22Rv1 (cell line): ENCODE measurements at regions not wholly inside any gene's neighbourhood (a gene's known extent, or its start where the extent isn't known, plus 50 kb on each side); places are given as distances from the start of the nearest gene placed in this dataset.

ENCODE experiments used
- H3K27ac ChIP-seq: fragments of 450-650 bp; 2 replicates; pipeline ENCODE4 v1.5.1; 2017
- ZFX ChIP-seq: fragments of 450-650 bp; IDR thresholded peaks from 2 replicates; pipeline ENCODE4 v1.6.1; 2017; ENCODE audit warnings: antibody characterized with exemption, borderline replicate concordance
- TF ChIP-seq, protein P1 (sequence below): fragments of 450-650 bp; IDR thresholded peaks from 2 replicates; pipeline ENCODE4 v1.5.1; 2017; ENCODE audit warnings: mild to moderate bottlenecking

DNA sequence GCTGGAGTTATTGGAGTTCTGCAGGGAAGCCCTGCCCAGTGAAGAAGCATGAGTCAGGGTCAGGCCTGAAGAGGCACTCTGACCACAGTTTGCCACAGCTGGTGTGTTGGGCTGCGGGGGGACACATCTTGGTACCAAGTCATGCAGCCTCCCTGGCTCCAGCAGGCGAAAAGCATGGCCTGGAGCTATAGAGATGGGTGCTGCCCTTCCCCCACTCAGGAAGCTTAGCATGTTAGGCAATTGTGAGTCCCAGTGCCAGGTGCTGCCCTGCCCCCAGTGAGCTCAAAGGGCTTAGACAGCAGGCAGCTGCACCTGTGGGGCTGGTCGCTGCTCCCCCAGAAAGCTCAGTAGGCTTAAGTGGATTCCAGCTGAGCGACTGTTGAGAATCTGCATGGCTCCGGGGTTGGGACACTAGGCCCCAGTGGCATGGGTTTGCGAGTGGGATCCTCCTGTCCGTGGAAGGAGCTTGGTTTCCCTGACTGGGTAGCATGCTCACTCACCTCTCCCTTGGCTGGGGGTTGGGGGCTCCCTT is 755.5 kb downstream of the GLUD2 start:
- no peak for TF ChIP-seq ZFX
- TF ChIP-seq, protein P1, sequence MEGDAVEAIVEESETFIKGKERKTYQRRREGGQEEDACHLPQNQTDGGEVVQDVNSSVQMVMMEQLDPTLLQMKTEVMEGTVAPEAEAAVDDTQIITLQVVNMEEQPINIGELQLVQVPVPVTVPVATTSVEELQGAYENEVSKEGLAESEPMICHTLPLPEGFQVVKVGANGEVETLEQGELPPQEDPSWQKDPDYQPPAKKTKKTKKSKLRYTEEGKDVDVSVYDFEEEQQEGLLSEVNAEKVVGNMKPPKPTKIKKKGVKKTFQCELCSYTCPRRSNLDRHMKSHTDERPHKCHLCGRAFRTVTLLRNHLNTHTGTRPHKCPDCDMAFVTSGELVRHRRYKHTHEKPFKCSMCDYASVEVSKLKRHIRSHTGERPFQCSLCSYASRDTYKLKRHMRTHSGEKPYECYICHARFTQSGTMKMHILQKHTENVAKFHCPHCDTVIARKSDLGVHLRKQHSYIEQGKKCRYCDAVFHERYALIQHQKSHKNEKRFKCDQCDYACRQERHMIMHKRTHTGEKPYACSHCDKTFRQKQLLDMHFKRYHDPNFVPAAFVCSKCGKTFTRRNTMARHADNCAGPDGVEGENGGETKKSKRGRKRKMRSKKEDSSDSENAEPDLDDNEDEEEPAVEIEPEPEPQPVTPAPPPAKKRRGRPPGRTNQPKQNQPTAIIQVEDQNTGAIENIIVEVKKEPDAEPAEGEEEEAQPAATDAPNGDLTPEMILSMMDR = no peak

DNA sequence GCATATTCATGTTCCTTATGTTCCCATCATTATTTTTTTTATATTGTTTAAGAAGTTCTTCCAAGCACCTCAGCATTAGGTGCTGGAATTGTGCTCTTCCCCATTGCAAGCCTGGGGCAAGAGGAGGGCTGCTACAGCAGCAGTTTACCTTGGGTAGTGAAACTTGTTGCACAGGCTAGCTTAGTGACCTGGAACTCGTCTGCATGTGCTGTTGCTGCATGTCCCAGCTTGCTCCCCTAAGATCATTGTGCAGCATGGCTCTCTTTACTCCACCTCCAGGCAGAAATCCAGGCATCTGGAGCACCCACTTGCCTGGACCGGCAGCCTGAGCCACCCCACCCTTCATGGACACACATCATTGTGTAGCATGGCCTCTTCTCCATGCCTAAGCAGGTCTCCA is 776.0 kb downstream of the GLUD2 start:
- TF ChIP-seq, protein P1 = no peak
- no peak for TF ChIP-seq ZFX

More for the DNA sequence above, 755.5 kb downstream of the GLUD2 start:
- no peak overlapping the region for H3K27ac ChIP-seq

DNA sequence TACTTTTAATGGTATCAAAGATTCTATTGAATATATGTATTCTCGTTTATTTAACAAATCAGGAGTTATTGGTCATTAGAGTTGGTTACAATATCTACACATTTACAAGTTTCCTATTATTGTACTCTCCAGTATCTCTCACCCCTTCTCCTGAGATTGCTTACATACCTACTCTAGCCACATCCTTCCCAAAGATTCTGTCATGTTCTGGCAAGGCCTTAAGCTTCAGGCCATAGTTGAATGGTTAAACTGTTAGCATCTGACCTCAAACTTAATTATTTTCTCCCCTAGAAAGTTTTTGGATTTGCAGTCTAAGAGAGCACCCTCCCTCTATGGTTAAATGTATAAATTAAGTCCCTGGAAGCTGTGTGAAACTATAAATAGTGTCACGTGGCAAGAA is 784.2 kb downstream of the GLUD2 start:
- TF ChIP-seq ZFX = no peak
- TF ChIP-seq, protein P1 = no peak
- H3K27ac ChIP-seq = no peak overlapping the region

More for the DNA sequence above, 776.0 kb downstream of the GLUD2 start:
- no peak overlapping the region for H3K27ac ChIP-seq

DNA sequence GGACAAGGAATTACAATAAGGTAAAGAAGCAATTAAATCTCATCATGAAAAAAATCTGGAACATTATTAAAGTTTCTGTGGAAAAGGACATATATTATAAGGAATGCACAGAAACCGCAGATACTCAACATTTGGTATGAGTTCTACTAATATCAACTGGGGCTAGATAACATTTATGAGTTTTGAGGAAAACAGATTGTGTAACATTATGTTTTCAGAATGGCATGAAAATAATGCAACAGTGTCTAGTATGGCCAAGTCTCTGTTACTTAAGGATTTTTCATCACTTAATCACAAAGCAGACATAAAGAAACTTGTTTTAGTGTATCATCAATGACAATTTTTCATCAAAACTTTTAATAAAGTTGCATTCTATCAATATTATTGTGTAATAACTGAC is 785.0 kb downstream of the GLUD2 start:
- no peak for TF ChIP-seq ZFX
- TF ChIP-seq, protein P1 = no peak
- no peak overlapping the region for H3K27ac ChIP-seq

DNA sequence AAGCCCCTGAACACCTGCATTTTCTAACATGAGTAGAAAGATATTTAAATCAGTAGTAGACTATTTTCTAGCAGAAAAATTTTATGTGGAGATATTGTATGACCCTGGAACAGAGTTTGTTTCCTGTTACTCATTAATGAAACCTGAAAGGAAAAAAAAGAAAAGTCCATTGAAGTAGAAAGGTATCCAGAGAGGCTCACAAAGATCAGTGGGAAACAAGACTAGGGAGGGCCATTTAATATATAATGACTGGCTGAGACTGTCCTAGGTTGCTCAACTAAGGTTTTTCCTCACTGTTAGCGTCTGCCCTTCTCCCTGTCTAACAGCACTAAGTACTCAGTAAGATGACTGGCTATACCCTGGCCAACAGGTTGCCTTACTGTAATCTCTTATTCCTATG is 788.6 kb downstream of the GLUD2 start:
- no peak overlapping the region for H3K27ac ChIP-seq
- no peak for TF ChIP-seq ZFX
- TF ChIP-seq, protein P1 = no peak

DNA sequence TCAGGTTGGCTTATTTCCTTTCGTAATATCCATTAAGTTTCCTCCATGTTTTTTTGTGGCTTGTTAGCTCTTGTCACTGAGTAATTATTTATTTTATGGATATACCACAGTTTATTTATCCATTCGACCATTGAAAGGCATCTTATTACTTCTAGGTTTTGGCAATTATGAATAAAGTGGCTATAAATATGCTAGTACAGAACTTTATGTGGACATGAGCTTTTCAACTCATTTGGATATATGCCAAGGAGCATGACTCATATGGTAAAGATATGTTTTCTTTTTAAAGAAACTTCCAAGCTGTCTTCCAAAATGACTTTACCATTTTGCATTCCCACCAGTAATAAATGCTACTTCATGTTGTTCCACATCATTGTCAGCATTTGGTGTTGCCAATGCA is 803.6 kb downstream of the GLUD2 start:
- TF ChIP-seq, protein P1 = no peak
- no peak for TF ChIP-seq ZFX

DNA sequence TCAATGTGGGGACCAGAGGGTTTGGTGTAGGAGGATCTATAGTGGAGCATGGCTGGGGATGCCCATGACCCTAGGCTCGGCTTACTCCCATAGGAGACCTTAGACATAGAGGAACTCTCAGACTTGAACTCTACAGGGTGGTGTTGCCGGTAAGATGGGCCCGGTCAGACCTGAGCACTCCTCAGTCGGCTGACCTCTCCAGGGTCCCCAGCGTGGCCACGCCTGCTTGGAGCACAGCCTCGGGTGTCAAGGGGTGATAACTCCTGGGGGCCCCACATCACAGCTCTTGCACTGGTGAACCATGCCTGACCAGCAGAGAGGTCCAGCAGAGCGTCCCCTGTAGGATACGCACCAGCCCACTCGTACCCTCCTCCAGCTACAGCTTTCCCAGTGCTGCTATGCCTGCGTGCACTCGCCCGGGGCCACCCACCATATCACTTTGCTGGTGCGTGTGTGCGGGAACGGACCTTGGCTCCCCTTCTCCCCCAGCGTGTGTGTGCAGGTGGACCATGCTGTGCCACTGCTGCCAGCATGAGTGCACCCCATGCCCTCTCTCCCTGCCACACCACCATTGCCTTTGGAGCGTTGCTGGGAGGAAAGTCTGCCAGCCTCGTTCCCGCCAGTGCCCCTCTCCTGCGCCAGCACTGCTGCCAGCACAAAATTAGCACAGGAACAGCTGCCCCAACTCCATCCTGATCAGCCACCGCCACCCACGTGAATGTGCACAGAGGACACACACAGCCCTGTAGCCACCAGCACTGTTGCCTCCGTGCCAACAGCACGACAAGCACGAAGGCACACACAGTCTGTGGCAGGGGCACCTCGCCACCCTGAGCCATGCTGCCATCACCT is 806.6 kb downstream of the GLUD2 start:
- H3K27ac ChIP-seq = no peak overlapping the region
- TF ChIP-seq ZFX = no peak
- TF ChIP-seq, protein P1 = no peak

More for the DNA sequence above, 803.6 kb downstream of the GLUD2 start:
- no peak overlapping the region for H3K27ac ChIP-seq
